NCI-H748 (cell line): ENCODE measurements at regions not wholly inside any gene's neighbourhood (a gene's known extent, or its start where the extent isn't known, plus 50 kb on each side); places are given as distances from the start of the nearest gene placed in this dataset.

ENCODE experiments used
- DNase-seq: peaks from one replicate; lab custom pipeline; 2025; ENCODE audit not compliant: unreplicated experiment; lab: John Stamatoyannopoulos, UW

- DNase-seq: no peak
Observed at GRCh38 chr5:54656261-54656728, 138.7 kb downstream of the SNX18 start.

GRCh38 chr5:54655761-54656160, 138.2 kb downstream of the SNX18 start:
- DNase-seq: no peak

DNA sequence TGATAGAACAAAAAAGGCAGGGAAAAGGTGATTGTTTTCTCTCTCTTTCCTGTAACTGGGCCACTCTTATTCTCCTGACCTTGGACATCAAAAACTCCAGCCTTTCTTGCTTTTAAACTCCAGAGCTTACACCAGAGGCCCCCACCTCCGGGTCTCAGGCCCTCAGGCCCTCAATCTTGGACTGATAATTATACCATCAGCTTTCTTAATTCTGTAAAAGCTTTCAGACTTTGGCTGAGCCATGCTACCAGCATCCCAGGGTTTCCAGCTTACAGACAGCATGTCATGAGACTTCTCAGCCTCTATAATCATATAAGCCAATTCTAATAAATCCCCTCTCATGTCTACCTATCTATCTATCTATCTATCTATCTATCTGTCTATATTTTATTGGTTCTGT, 137.7 kb downstream of the SNX18 start:
- no peak for DNase-seq

GRCh38 chr5:54653956-54654614, 136.5 kb downstream of the SNX18 start:
- no peak for DNase-seq

DNA sequence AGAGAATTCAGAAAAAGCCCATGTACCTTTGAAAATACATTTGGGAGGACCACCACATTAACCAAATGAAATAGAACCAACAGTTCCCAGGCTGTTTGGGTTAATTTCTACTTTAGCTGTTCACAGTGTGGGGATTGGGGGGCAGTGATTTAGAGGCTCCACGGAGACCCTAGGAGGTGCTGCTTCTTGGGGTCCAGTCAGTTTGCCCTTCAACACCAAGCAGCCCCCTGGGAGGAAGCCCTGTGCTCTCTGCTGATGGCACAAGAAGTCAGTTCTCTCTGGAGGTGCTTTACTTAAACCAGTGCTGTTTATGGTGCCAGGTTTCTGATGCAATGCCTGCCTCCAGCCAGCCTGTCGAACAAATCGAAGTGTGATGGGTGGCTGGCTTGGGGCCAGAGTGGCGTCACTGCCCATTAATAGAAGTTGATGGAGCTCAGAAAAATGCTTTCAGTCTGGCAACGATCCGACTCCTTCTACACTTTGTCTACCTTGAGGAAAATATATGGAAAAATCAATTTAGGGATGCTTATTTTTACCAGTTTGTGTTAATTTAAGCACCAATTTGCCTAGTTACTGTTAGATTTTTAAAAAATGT, 134.0 kb downstream of the SNX18 start:
- peak; percentile 69 for DNase-seq

GRCh38 chr5:54649041-54649504, 131.5 kb downstream of the SNX18 start:
- no peak for DNase-seq

DNA sequence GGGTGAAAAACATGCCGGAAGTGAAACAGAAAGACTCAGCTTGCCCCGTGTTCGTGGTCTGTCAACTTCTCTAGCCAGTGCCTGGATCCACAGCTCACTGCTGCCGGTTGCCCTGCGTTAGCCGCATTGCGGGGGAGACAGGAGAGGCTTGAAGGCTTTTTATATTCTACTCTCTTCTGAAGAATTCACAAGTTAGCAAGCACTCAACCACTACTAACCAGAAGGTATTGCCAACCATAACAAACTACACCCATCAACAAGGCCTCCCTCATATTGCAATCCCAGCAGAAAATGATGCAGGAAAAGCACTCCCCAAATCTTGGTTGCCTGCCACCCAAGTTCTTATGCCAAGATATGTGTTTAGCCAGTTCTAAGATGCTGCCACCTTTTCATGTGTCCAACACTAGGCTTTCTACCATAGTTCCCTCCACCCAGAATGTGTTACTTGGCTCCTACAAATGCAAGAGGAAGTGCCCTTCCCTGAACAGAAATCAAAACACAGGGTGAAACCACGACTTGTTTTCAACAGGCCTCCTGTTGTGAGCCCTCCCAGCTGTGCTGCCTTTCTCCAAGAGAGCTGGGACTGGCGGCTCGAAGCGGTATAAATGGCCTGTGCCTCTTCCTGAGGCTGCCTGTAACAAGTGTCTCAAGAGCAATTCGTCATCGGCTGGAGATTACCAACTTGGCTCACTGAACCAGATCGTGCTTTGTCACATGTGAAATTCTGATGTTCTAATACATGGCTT, 129.0 kb downstream of the SNX18 start:
- peak; percentile 60 for DNase-seq

- no peak for DNase-seq
Observed at GRCh38 chr5:54645882-54646355, 128.4 kb downstream of the SNX18 start.

- DNase-seq: no peak
Observed at GRCh38 chr5:54644226-54644625, 126.7 kb downstream of the SNX18 start.

DNA sequence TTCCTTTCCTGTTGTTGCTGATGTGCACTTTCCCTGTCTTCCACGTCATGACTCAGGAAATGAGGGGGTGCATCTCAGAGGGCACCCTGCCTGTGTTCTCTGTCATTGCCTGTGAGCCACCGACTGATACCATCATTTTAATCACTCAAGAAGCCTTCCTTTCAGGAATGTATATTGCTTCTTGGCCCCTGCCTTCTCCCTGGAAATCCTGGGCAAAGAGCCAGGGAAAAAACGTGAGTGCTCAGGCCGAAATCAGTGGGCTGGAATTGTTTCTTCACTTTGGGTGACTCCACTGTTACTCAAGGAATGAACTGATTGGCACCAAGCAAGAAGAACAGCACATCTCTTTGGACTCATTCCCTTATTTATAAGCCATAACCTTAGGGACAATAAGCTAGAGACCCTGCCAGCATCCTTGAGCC, 126.1 kb downstream of the SNX18 start:
- DNase-seq: no peak

GRCh38 chr5:54639621-54640020, 122.1 kb downstream of the SNX18 start:
- no peak for DNase-seq

GRCh38 chr5:54638106-54638505, 120.5 kb downstream of the SNX18 start:
- DNase-seq: no peak

DNA sequence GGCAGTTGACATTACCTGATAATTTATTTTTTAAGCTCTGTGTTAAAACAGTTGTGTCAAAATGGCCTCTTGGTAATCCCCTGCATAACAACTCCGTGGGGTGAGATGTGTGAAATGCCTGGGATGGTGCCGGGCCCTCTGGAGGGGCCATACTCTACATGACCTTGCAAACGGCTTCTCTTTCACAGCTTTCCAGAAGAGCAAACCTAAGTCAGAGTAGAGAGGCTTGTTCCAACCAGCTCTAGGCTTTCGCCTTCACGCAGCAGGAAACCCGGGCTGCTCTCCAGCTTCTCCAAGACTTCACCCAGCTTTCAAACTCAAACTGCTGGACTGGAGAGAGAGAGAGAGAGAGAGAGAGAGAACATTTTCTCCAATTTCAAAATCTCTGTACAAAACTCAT, 120.1 kb downstream of the SNX18 start:
- no peak for DNase-seq

GRCh38 chr5:54634089-54634488, 116.5 kb downstream of the SNX18 start:
- DNase-seq: no peak

- DNase-seq: no peak
Observed at GRCh38 chr5:54632131-54632701, 114.7 kb downstream of the SNX18 start.

GRCh38 chr5:54630738-54631359, 113.3 kb downstream of the SNX18 start:
- DNase-seq: no peak

- no peak for DNase-seq
Observed at GRCh38 chr5:54629115-54629514, 111.6 kb downstream of the SNX18 start.

GRCh38 chr5:54628050-54628449, 110.5 kb downstream of the SNX18 start:
- DNase-seq: no peak

DNA sequence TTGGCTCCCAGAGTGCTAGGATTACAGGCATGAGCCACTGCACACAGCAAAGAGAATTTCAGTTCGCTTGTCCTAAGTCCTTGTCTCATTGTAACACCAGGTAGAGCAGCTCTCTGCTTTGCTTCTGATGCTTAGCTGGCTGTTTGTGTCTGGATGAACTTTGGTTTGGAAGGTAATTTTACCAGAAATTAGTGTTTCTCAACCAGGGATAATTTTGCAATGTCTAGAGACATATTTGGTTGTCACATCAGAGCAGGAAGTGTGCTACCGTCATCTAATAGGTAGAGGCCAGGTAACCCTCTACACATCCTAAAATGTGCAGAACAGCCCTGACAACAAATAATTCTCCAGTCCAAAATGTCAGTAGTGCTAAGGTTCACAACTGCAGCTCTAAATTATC, 108.8 kb downstream of the SNX18 start:
- no peak for DNase-seq

GRCh38 chr5:54624805-54625568, 107.4 kb downstream of the SNX18 start:
- no peak for DNase-seq
